Small intestine (tissue), 7 donors: ENCODE measurements at regions not wholly inside any gene's neighbourhood (a gene's known extent, or its start where the extent isn't known, plus 50 kb on each side); places are given as distances from the start of the nearest gene placed in this dataset.

ENCODE experiments used
- DNase-seq, 2 donors: peaks; one replicate each; pipeline versions ENCODE4 v3.0.0 to v3.0.0-alpha.2; 2013
- FAIRE-seq: peaks from 2 replicates; lab custom pipeline; 2012; peaks lifted over from hg19 to GRCh38; lab: Jason Lieb, UNC
- H3K27ac ChIP-seq, 3 donors: one replicate each; pipeline ENCODE4 v1.5.1; 2013; ENCODE audit warnings: low read length in 2 of 3, mild to moderate bottlenecking in 2 of 3, control low read depth in 1 of 3, inconsistent platforms in 1 of 3, low read depth in 1 of 3, moderate library complexity in 1 of 3
- H3K27me3 ChIP-seq, 3 donors: one replicate each; pipeline ENCODE4 v1.6.1; 2013; ENCODE audit warnings: low read length in 3 of 3, inconsistent platforms in 1 of 3; ENCODE audit not compliant: control insufficient read depth in 3 of 3, insufficient read depth in 3 of 3
- H3K36me3 ChIP-seq, 3 donors: one replicate each; pipeline ENCODE4 v1.6.1; 2013; ENCODE audit warnings: low read length in 3 of 3, inconsistent platforms in 1 of 3, low read depth in 1 of 3, mild to moderate bottlenecking in 1 of 3, moderate library complexity in 1 of 3; ENCODE audit not compliant: control insufficient read depth in 3 of 3, insufficient read depth in 2 of 3
- H3K4me1 ChIP-seq, 3 donors: one replicate each; pipeline ENCODE4 v1.6.1; 2013; ENCODE audit warnings: low read length in 2 of 3, inconsistent platforms in 1 of 3, low read depth in 1 of 3, mild to moderate bottlenecking in 1 of 3, moderate library complexity in 1 of 3; ENCODE audit not compliant: control insufficient read depth in 3 of 3, insufficient read depth in 2 of 3
- H3K4me3 ChIP-seq, 3 donors: one replicate each; pipeline ENCODE4 v1.5.1; 2013; ENCODE audit warnings: low read length in 3 of 3, control low read depth in 1 of 3, inconsistent platforms in 1 of 3, low read depth in 1 of 3, mild to moderate bottlenecking in 1 of 3, moderate library complexity in 1 of 3
- H3K9me3 ChIP-seq, 2 donors: one replicate each; pipeline ENCODE4 v1.6.1; 2013; ENCODE audit warnings: low read depth in 1 of 2, low read length in 1 of 2; ENCODE audit not compliant: control insufficient read depth in 2 of 2, insufficient read depth in 1 of 2
- WGBS, 3 donors: extraction: QIAGEN DNeasy Blood & Tissue Kit; methylation state at CpG; one replicate each; pipeline ENCODE4 v1.1.7; 2013; 5-methylcytosine and 5-hydroxymethylcytosine counted together
- donor health status: healthy with polysubstance abuse.
- donor health status: control.
- donor health status: control.
- donor health status: Bipolar disorder and iron deficiency.
- donor health status: healthy.

DNA sequence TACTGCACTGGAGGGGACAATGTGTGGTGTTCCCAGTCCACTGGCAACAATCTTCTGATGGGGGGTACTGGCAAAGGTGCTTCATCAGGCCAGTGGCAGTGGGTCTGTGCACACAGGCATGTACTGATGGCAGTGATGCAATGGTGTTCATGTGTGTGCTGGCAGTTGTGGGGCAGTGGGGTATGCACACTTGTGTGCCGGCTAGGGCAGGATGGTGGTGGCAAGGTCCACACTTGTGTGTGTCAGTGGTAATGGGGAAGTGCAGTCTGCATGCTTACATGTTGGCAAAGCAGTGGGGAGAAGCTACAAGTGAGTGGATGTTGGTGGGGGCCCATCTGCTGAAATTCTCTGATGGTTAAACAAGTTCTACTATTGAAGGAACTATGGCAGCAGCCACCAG is 504.6 kb upstream of the ZNF462 start:
- H3K4me1 ChIP-seq = no peaks in the 10 kb centered on the region
- WGBS, 3 donors = 81 to 95% (median 94%) methylated on average over 1 of the region's 1 CpG
- FAIRE-seq = no peak

DNA sequence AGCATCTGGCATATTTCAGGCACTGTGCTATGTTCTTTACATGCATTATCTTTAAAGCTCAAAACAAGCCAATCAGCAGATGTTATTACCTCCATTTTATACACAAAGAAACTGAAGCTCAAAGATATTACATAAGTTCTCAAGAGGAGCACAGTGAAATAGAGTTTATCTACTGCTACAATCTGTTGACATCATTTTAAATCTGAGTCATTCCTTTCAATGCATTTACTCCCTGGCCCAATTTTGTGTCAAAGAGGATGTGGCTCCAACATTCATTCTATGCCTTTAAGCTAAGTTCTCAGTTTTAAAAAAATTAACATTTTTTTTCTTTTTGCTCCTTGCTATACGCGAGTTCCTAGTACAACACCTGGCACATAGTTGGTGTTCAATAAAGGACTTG is 486.3 kb upstream of the ZNF462 start:
- Histone ChIP-seq H3K27me3 (no peaks in the 10 kb centered on the region), H3K9me3 (no peaks in the 10 kb centered on the region), H3K4me1 (no peaks in the 10 kb centered on the region), H3K4me3 (no peak overlapping the region), H3K36me3 (no peaks in the 10 kb centered on the region), H3K27ac (no peak overlapping the region)
- FAIRE-seq (no peak), DNase-seq (no peak)
- 88 to 100% (median 95%) methylated on average over 2 of the region's 2 CpGs for whole genome bisulfite sequencing, 3 donors

More for the DNA sequence above, 504.6 kb upstream of the ZNF462 start:
- Histone ChIP-seq H3K36me3 (no peaks in the 10 kb centered on the region), H3K9me3 (no peaks in the 10 kb centered on the region), H3K4me3 (no peak overlapping the region), H3K27me3 (no peaks in the 10 kb centered on the region), H3K27ac (no peak overlapping the region)
- DNase-seq = no peak

DNA sequence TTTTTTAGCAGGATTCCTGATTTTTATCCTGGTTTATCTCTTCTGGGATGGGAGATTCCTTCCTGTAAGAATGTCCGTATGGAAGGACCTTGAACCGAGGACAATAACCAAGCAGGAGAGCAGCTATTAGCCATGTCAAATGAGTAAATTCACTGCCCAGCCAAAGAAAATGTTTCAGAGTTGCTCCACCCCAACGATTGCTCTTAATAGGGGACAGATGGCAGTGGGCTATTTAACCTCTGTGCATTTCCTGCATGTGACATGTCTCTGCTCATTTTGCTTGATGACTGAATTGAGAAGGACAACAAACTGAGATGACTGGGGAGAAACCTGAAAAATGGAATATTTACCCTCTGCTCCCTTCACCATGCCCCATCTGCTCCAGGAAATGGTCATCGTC is 479.9 kb upstream of the ZNF462 start:
- Histone ChIP-seq H3K27me3 (no peaks in the 10 kb centered on the region), H3K4me1 (no peaks in the 10 kb centered on the region), H3K9me3 (no peaks in the 10 kb centered on the region), H3K4me3 (no peak overlapping the region), H3K27ac (no peak overlapping the region), H3K36me3 (no peaks in the 10 kb centered on the region)
- 63 to 71% (median 70%) methylated on average over 4 of the region's 4 CpGs for WGBS, 3 donors
- DNase-seq = no peak
- FAIRE-seq = no peak

DNA sequence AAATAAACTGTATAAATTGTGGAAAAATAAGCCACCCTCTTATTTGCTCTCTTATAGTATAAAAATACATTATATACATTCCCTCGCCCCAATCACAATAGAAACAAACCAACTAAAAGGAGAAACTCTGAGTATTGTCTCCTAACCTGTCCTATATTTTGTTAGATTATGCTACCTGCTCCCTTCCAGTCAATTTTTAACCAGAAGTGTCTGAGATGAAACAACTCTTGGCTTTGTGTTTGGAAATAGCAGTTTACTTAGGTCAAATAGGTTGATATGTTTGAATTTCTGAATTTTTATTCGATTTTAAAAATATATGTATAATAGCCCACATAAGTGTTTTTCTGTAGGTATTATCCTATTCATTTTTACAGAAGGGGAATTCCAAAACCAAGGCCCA is 475.0 kb upstream of the ZNF462 start:
- Histone ChIP-seq H3K4me1 (no peaks in the 10 kb centered on the region), H3K36me3 (no peaks in the 10 kb centered on the region), H3K27me3 (no peaks in the 10 kb centered on the region), H3K27ac (no peak overlapping the region), H3K9me3 (no peaks in the 10 kb centered on the region), H3K4me3 (no peak overlapping the region)
- 51 to 71% (median 59%) methylated on average over 2 of the region's 2 CpGs for WGBS, 3 donors
- DNase-seq = no peak
- no peak for FAIRE-seq

DNA sequence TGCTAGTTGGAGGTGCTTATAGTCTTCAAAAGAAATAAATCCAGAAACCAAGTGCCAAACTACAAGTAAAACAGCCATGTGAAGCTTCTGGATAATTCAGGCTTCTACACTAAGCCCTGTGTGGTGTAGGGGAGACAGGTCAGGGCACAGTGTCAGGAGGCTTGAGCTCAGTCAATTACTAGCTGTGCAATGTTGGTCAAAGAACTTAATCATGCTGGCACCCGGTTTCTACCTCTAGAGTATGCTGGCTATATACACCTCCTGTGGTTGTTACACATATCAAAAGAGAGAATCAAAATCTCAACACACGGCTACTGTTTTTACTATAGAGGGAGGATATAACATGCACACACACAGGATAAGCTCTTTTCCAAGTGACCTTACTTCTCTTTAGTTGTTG is 469.7 kb upstream of the ZNF462 start:
- FAIRE-seq = no peak

DNA sequence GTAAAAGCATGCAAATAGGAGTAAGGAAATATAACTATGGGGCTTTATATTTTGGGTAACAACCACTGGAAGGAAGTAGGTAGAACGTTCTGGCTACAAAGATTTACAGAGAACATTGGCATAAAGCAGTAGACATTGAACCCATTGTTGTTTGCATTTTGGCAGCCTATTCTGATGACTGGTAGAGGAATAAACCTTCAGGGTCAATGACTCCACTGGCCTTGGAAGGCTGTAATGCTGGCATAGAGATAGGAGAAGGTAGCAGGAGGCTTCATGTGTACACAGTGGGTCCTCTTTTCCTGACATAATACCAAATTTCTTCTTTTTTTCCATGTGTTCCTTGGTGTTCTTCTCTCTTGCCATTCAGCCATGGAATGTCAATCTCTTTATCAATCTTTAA is 462.8 kb upstream of the ZNF462 start:
- H3K4me3 ChIP-seq = no peak overlapping the region
- no peaks in the 10 kb centered on the region for H3K27me3 ChIP-seq
- WGBS, 3 donors = 5 to 46% (median 9%) methylated on average over 1 of the region's 1 CpG
- FAIRE-seq (no peak), DNase-seq (no peak)
- H3K9me3 ChIP-seq = no peaks in the 10 kb centered on the region
- no peak overlapping the region for H3K27ac ChIP-seq
- no peaks in the 10 kb centered on the region for H3K36me3 ChIP-seq
- H3K4me1 ChIP-seq = no peaks in the 10 kb centered on the region

More for the DNA sequence above, 469.7 kb upstream of the ZNF462 start:
- Histone ChIP-seq H3K4me3 (no peak overlapping the region), H3K36me3 (no peaks in the 10 kb centered on the region), H3K4me1 (no peaks in the 10 kb centered on the region), H3K27ac (no peak overlapping the region), H3K9me3 (no peaks in the 10 kb centered on the region), H3K27me3 (no peaks in the 10 kb centered on the region)
- DNase-seq = no peak
- WGBS, 3 donors = 74 to 76% (median 74%) methylated on average over 2 of the region's 2 CpGs

DNA sequence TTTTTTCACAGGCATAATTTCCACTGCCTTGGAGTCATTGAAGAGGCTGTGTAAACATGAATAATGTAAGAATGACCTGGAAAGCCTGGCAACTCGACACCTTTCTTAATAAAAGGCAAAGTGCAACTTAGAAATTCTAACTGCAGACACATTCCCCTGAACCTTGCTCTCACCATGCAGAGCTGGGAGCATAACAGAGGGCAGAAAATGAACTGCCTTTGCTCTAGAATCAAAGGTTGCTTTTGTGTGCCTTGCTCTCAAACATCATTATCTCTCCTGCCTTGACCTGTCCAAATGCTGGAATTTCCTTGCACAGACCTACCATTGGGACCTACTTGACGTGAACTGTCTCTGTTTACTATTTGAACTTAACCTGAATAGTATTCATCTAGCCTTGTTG is 462.0 kb upstream of the ZNF462 start:
- Histone ChIP-seq H3K4me3 (peak overlapping the region in 1 of 3 donors; percentile 21), H3K9me3 (no peaks in the 10 kb centered on the region), H3K27me3 (no peaks in the 10 kb centered on the region), H3K4me1 (no peaks in the 10 kb centered on the region), H3K36me3 (no peaks in the 10 kb centered on the region), H3K27ac (no peak overlapping the region)
- WGBS, 3 donors = 7 to 44% (median 10%) methylated on average over 2 of the region's 2 CpGs
- FAIRE-seq = no peak
- peak; percentile 18 to 69 for DNase-seq

DNA sequence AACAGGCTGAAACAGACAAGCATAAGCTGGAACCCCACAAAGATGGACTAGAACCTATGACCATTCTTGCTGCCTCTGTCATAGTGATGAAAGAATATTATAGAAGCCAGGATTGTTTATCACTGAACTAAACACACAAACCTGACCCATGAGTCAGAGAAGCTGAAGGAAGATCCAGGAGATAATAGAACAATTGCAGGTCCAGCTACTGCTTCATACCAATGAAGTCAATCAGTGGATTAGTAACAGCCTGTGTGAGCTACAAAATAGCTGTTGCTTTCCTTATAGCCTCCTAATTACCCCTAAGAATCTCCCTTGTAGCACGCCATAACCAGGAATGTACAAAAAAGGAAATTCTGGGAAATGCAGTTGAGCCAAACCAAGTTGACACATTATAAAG is 459.9 kb upstream of the ZNF462 start:
- H3K27ac ChIP-seq = no peak overlapping the region
- H3K27me3 ChIP-seq = no peaks in the 10 kb centered on the region
- H3K9me3 ChIP-seq = no peaks in the 10 kb centered on the region
- peak in 1 of 2 donors; percentile 2 for DNase-seq
- no peak for FAIRE-seq
- H3K36me3 ChIP-seq = no peaks in the 10 kb centered on the region
- 68 to 78% (median 74%) methylated on average over 1 of the region's 1 CpG for WGBS, 3 donors
- no peaks in the 10 kb centered on the region for H3K4me1 ChIP-seq
- H3K4me3 ChIP-seq = no peak overlapping the region

DNA sequence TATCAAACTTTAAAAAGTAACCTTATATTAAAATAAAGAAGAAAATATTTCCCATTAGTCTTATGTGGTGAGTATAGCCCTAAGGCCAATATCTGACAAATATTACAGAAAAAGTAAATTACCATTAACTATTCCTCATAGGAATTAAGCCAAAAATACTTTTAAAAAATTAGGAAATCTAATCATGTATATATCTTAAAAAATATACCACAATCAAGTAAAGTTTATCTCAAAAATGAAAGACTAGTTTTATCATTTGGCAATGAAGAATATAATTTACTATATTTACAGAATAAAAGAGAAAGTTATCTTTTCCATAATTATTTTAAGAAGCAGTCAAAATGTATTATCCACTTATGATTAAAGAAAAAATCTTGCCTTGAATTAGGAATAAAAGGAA is 458.8 kb upstream of the ZNF462 start:
- FAIRE-seq (peak; percentile 70), DNase-seq (no peak)
- Histone ChIP-seq H3K4me1 (no peaks in the 10 kb centered on the region), H3K9me3 (no peaks in the 10 kb centered on the region), H3K27ac (no peak overlapping the region), H3K27me3 (no peaks in the 10 kb centered on the region), H3K36me3 (no peaks in the 10 kb centered on the region), H3K4me3 (no peak overlapping the region)
